ENCODE measurements at regions not wholly inside any gene's neighbourhood (a gene's known extent, or its start where the extent isn't known, plus 50 kb on each side); places are given as distances from the start of the nearest gene placed in this dataset.
"Not testable (repeated sequence)": the region's sequence is repeated elsewhere in the genome, so short reads cannot be mapped to it uniquely, and the experiment has no call there.

DNA sequence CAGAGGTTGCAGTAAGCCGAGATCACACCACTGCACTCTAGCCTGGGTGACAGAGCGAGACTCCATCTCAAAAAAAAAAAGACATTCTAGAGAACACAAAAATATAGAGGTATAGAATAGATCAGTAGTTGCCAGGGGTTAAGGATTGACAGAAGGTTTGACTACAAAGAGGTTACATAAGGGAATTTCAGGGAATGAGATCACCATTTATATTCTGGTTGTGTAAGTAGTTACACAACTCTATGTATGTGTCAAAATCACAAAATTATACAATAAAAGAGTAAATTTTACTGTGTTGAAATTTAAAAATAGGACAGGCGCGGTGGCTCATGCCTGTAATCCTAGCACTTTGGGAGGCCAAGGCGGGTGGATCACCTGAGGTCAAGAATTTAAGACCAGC is 119.9 kb upstream of the SLC44A1 start:
- TF ChIP-seq, protein P1, sequence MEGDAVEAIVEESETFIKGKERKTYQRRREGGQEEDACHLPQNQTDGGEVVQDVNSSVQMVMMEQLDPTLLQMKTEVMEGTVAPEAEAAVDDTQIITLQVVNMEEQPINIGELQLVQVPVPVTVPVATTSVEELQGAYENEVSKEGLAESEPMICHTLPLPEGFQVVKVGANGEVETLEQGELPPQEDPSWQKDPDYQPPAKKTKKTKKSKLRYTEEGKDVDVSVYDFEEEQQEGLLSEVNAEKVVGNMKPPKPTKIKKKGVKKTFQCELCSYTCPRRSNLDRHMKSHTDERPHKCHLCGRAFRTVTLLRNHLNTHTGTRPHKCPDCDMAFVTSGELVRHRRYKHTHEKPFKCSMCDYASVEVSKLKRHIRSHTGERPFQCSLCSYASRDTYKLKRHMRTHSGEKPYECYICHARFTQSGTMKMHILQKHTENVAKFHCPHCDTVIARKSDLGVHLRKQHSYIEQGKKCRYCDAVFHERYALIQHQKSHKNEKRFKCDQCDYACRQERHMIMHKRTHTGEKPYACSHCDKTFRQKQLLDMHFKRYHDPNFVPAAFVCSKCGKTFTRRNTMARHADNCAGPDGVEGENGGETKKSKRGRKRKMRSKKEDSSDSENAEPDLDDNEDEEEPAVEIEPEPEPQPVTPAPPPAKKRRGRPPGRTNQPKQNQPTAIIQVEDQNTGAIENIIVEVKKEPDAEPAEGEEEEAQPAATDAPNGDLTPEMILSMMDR (conservative IDR thresholded peaks at IDR 0.05; ENCODE audit: low read depth in 2 of 2): not testable (repeated sequence)
- TF ChIP-seq, protein P2, sequence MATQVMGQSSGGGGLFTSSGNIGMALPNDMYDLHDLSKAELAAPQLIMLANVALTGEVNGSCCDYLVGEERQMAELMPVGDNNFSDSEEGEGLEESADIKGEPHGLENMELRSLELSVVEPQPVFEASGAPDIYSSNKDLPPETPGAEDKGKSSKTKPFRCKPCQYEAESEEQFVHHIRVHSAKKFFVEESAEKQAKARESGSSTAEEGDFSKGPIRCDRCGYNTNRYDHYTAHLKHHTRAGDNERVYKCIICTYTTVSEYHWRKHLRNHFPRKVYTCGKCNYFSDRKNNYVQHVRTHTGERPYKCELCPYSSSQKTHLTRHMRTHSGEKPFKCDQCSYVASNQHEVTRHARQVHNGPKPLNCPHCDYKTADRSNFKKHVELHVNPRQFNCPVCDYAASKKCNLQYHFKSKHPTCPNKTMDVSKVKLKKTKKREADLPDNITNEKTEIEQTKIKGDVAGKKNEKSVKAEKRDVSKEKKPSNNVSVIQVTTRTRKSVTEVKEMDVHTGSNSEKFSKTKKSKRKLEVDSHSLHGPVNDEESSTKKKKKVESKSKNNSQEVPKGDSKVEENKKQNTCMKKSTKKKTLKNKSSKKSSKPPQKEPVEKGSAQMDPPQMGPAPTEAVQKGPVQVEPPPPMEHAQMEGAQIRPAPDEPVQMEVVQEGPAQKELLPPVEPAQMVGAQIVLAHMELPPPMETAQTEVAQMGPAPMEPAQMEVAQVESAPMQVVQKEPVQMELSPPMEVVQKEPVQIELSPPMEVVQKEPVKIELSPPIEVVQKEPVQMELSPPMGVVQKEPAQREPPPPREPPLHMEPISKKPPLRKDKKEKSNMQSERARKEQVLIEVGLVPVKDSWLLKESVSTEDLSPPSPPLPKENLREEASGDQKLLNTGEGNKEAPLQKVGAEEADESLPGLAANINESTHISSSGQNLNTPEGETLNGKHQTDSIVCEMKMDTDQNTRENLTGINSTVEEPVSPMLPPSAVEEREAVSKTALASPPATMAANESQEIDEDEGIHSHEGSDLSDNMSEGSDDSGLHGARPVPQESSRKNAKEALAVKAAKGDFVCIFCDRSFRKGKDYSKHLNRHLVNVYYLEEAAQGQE (IDR thresholded peaks at IDR 0.05; ENCODE audit: unreplicated experiment): not testable (repeated sequence)
- not testable (repeated sequence) for TF ChIP-seq EZH2 (IDR thresholded peaks at IDR 0.05; ENCODE audit: low read depth, unreplicated experiment); POLR2AphosphoS5 (IDR thresholded peaks at IDR 0.05; ENCODE audit: low read depth); NANOG (IDR thresholded peaks at IDR 0.05; ENCODE audit: borderline replicate concordance)
